H1 (cell line): ENCODE measurements at regions not wholly inside any gene's neighbourhood (a gene's known extent, or its start where the extent isn't known, plus 50 kb on each side); places are given as distances from the start of the nearest gene placed in this dataset.

Source experiments
- CTBP2 ChIP-seq: IDR thresholded peaks from 2 replicates; pipeline ENCODE4 v1.7.0; 2011; ENCODE audit warnings: borderline replicate concordance, mild to moderate bottlenecking, moderate library complexity, mixed read lengths, low read length; ENCODE audit not compliant: insufficient read depth, insufficient read length
- TF ChIP-seq, protein P1 (sequence below): fragments of 300-600 bp; sonication (generic); IDR thresholded peaks from 2 replicates; pipeline ENCODE4 v1.7.1; 2012; ENCODE audit warnings: low read length, moderate library complexity, mild to moderate bottlenecking, inconsistent platforms; ENCODE audit not compliant: insufficient replicate concordance

DNA sequence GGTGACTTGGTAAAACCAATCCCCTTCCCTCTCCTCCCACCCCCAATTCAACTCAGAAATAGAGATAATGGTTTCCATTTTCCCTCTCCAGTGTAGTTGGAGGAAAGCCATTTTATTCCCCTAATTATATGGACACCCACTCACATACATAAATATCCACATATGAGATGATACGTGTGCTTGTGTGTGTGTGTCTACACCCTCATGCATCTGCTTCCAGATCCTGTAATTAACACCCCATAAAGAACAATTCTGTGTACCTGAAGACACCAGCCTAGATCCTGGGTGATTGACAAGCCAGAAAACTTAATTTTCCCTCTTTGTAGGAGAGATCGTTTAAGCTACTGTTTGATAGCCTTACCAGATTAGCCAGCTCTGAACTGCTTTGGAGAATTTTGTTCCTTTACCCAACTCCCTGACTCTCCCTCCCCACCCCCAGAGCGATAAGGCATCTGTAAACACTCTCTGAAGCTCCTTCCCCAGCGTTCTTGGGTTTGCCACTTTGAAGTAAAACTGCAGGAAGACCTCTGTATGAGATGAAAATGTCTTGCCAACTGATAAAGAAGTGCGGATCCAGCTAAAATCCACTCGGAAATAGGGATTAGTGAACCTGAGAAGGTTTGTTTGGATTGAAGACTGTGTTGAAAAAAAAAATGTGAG is 175.7 kb downstream of the RGS9 start (continued):
- TF ChIP-seq, protein P1, sequence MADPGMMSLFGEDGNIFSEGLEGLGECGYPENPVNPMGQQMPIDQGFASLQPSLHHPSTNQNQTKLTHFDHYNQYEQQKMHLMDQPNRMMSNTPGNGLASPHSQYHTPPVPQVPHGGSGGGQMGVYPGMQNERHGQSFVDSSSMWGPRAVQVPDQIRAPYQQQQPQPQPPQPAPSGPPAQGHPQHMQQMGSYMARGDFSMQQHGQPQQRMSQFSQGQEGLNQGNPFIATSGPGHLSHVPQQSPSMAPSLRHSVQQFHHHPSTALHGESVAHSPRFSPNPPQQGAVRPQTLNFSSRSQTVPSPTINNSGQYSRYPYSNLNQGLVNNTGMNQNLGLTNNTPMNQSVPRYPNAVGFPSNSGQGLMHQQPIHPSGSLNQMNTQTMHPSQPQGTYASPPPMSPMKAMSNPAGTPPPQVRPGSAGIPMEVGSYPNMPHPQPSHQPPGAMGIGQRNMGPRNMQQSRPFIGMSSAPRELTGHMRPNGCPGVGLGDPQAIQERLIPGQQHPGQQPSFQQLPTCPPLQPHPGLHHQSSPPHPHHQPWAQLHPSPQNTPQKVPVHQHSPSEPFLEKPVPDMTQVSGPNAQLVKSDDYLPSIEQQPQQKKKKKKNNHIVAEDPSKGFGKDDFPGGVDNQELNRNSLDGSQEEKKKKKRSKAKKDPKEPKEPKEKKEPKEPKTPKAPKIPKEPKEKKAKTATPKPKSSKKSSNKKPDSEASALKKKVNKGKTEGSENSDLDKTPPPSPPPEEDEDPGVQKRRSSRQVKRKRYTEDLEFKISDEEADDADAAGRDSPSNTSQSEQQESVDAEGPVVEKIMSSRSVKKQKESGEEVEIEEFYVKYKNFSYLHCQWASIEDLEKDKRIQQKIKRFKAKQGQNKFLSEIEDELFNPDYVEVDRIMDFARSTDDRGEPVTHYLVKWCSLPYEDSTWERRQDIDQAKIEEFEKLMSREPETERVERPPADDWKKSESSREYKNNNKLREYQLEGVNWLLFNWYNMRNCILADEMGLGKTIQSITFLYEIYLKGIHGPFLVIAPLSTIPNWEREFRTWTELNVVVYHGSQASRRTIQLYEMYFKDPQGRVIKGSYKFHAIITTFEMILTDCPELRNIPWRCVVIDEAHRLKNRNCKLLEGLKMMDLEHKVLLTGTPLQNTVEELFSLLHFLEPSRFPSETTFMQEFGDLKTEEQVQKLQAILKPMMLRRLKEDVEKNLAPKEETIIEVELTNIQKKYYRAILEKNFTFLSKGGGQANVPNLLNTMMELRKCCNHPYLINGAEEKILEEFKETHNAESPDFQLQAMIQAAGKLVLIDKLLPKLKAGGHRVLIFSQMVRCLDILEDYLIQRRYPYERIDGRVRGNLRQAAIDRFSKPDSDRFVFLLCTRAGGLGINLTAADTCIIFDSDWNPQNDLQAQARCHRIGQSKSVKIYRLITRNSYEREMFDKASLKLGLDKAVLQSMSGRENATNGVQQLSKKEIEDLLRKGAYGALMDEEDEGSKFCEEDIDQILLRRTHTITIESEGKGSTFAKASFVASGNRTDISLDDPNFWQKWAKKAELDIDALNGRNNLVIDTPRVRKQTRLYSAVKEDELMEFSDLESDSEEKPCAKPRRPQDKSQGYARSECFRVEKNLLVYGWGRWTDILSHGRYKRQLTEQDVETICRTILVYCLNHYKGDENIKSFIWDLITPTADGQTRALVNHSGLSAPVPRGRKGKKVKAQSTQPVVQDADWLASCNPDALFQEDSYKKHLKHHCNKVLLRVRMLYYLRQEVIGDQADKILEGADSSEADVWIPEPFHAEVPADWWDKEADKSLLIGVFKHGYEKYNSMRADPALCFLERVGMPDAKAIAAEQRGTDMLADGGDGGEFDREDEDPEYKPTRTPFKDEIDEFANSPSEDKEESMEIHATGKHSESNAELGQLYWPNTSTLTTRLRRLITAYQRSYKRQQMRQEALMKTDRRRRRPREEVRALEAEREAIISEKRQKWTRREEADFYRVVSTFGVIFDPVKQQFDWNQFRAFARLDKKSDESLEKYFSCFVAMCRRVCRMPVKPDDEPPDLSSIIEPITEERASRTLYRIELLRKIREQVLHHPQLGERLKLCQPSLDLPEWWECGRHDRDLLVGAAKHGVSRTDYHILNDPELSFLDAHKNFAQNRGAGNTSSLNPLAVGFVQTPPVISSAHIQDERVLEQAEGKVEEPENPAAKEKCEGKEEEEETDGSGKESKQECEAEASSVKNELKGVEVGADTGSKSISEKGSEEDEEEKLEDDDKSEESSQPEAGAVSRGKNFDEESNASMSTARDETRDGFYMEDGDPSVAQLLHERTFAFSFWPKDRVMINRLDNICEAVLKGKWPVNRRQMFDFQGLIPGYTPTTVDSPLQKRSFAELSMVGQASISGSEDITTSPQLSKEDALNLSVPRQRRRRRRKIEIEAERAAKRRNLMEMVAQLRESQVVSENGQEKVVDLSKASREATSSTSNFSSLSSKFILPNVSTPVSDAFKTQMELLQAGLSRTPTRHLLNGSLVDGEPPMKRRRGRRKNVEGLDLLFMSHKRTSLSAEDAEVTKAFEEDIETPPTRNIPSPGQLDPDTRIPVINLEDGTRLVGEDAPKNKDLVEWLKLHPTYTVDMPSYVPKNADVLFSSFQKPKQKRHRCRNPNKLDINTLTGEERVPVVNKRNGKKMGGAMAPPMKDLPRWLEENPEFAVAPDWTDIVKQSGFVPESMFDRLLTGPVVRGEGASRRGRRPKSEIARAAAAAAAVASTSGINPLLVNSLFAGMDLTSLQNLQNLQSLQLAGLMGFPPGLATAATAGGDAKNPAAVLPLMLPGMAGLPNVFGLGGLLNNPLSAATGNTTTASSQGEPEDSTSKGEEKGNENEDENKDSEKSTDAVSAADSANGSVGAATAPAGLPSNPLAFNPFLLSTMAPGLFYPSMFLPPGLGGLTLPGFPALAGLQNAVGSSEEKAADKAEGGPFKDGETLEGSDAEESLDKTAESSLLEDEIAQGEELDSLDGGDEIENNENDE: no peak
- TF ChIP-seq CTBP2: no peak
